Cardiac fibroblast (primary cell): ENCODE measurements at regions not wholly inside any gene's neighbourhood (a gene's known extent, or its start where the extent isn't known, plus 50 kb on each side); places are given as distances from the start of the nearest gene placed in this dataset.

Source experiments
- DNase-seq, 2 donors: peaks; one replicate each; pipeline versions ENCODE4 v3.0.0 to v3.0.0-alpha.2; 2010; ENCODE audit warnings: low read depth in 2 of 2
- H3K4me3 ChIP-seq, 2 donors: replicated peaks in 1 of 2; 1 replicate in 1 of 2; 2 replicates in 1 of 2; pipeline ENCODE4 v1.5.1; 2011; ENCODE audit warnings: low read depth in 2 of 2, low read length in 2 of 2, mild to moderate bottlenecking in 2 of 2, moderate library complexity in 1 of 2
- CTCF ChIP-seq: IDR thresholded peaks from one replicate; pipeline ENCODE4 v1.5.1; 2011; ENCODE audit warnings: low read depth, mild to moderate bottlenecking, low read length, inconsistent platforms

DNA sequence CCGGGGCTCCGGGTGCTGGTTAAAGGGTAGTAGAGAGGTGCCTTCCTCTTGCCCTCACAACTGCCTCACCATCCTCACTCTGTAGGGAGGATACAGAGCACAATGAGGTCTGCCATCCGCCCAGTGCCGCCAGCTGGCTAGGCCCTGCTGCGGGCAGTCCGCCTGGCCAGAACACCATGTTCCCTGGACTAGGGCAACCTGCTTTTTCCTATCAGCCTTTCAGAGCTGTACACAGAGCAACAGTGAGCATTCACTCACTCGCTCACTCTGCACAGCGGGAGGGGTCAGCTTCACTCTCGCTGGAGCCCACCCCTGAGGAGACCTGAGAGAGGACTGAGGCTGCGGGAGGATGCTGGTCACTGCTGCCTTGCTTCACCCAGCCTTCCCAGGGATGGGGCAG lies 218.7 kb upstream of the CHRNA7 start:
- H3K4me3 ChIP-seq = no peak overlapping the region
- TF ChIP-seq CTCF = no peak
- no peak for DNase-seq

DNA sequence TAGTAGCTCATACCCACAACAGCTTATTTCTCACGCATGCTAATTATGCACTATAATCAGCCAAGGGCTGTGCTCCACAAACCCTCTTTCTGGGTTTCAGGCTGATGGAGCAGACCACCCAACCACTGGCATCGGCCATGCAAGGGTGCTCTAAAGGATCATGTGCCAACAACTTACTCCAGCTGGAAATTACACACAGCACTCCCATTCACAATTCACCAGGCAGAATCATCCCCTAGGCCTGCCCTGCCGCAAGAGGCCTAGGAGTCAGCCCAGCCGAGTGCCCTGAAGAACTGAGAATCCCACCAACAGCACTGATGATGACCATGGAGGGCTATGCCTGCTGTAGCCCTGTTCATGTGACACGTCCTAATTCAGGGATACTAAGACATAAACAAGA lies 216.2 kb upstream of the CHRNA7 start:
- TF ChIP-seq CTCF = no peak
- no peak for DNase-seq
- no peak overlapping the region for H3K4me3 ChIP-seq

DNA sequence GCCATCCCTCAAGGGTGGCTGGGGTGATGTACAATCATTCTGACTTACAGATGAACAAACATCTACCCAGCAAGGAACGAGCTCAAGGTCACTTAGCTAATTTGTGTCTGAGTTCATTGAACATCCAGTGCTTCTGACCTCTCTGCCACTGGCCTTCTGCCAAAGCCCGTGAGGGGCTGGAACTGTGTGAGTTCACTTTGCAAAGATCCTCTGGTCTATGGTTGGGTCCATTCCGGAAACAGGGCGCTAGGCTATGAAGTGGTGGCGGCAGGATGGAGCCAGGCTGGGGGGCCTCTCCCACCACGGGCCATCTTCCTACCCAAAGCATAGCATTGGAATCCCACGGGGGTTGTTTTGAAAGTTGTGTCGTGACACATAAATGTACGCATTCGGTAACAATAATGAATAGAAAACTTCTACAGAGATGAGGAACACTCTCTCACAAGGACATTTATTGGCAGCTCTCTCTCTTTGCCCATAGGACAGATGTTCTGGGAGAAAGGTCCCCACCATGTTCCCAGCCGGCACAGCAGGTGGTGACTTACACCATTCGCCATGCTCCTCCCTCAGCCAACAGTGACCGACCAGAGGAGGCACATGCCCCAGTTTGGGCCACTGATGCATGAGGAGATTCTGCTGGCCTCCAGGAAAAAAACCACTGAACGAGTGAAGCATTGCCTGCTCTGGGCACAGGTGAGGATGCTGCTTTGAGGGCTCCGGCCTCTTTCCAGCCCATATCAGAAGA lies 214.7 kb upstream of the CHRNA7 start:
- no peak for TF ChIP-seq CTCF
- DNase-seq = no peak
- H3K4me3 ChIP-seq = no peak overlapping the region

DNA sequence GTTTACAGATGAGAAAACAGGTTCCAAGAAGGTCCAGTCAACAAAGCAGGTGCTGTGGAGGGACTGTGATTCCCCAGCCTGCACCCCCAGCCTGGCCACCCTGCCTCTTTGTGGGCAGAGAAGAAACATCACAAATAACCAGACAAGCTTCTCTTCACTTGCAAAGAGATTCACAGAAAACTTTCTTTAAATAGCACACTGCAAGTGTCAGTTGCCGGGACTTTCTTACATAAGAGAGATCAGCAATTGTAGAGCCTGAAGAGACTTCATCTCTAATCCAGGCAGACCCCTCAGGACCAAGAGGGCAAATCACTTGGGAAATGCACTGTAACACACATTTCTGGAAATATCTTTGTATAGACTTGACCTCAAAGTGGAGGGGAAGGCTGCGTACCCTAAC lies 207.9 kb upstream of the CHRNA7 start:
- H3K4me3 ChIP-seq = no peak overlapping the region
- DNase-seq = no peak
- TF ChIP-seq CTCF = no peak

- no peak for DNase-seq
- H3K4me3 ChIP-seq = no peak overlapping the region
- TF ChIP-seq CTCF = no peak
Measured at GRCh38 chr15:31824024-31824423, 206.3 kb upstream of the CHRNA7 start.

- no peak for DNase-seq
- no peak overlapping the region for H3K4me3 ChIP-seq
- TF ChIP-seq CTCF = no peak
Measured at GRCh38 chr15:31828594-31828993, 201.7 kb upstream of the CHRNA7 start.

GRCh38 chr15:31830591-31830990 lies 199.7 kb upstream of the CHRNA7 start:
- H3K4me3 ChIP-seq = no peak overlapping the region
- no peak for TF ChIP-seq CTCF
- no peak for DNase-seq
